Activated CD4-positive, alpha-beta T cell treated with anti-CD3 and anti-CD28 coated beads for 1 hour (primary cell): ENCODE measurements at regions not wholly inside any gene's neighbourhood (a gene's known extent, or its start where the extent isn't known, plus 50 kb on each side); places are given as distances from the start of the nearest gene placed in this dataset.
"Not testable (repeated sequence)": the region's sequence is repeated elsewhere in the genome, so short reads cannot be mapped to it uniquely, and the experiment has no call there.

Experiments
- DNase-seq: peaks from one replicate; pipeline ENCODE4 v3.0.0-alpha.2; 2020

DNA sequence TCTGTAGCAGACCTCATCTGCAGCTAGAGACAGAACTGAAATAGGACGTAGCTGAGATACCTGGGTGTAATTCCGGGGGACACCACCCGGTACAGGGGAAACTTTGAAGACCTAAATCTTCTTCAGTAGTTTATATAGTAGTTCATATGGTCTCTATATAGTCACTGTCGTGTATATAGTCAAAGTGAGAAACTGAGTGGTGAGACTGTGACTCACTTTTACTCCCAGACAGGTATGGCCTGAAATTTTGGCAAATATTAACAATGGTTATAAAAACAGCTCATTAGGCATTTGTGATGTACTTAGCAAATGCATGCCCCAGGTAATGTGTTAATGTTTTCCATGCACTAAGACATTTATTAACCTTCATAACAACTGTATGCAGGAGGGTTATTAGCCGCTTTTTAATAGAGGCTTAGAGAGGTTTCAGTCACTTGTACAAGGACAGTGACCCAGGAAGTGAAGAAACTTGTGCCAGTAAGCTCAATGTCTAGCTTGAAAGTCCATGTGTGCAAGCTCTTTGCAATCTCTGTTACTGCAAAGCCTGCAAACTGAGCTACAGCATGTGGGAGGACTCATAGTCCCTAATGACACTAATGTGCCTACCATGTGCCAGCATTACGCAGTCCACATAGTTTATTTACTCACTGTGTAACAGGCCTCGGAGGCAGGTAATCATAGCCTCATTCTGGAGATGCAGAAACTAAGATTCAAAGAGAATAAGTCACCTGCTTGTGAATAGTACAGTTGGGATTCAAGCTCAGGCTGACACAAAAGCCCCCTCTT, 165.4 kb upstream of the CHD6 start:
- no peak for DNase-seq

GRCh38 chr20:41782730-41783406, 164.7 kb upstream of the CHD6 start:
- no peak for DNase-seq

- no peak for DNase-seq
Observed at GRCh38 chr20:41782255-41782654, 164.1 kb upstream of the CHD6 start.

GRCh38 chr20:41776421-41776820, 158.2 kb upstream of the CHD6 start:
- no peak for DNase-seq

GRCh38 chr20:41774291-41774690, 156.1 kb upstream of the CHD6 start:
- DNase-seq: no peak

GRCh38 chr20:41770965-41771364, 152.8 kb upstream of the CHD6 start:
- no peak for DNase-seq

DNA sequence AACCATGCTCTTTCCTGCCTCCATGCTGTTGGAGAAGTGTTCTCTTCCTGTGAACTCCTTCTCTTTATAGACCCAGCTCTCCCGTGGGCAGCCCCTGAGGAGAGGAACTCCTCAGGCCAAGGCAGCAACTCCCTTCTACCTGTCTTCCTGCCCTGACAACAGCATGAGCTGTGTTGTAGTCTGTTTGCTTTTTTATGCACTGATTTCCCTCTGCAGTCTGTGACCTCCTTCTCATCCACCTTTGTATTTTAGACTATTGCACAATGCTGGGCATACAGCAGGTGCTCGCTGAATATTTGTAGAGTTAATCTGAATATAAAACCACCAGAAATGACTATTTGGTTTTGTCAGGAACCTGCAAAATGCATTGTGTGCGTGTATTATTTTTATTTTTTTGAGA, 152.2 kb upstream of the CHD6 start:
- no peak for DNase-seq

DNA sequence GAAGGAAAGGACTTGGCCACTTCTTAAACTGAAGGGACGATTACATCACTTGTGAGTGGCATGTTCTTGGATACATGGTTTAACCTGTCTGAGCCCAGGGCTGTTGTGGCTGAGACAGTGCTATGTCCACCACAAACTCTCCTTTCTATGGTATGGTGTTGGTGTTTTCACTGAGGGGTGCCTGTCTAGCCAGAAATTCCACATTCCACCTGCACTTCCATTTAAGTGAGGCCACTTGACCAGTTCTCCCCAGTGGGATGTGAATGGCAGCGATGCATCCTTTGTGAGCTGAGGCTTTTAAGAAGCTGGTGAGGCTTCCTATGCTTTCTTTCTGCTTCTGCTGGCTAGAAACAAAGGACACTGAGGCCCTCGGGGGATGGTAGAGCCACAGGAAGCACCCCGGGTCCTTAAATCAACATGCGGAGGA, 151.4 kb upstream of the CHD6 start:
- DNase-seq: no peak

DNA sequence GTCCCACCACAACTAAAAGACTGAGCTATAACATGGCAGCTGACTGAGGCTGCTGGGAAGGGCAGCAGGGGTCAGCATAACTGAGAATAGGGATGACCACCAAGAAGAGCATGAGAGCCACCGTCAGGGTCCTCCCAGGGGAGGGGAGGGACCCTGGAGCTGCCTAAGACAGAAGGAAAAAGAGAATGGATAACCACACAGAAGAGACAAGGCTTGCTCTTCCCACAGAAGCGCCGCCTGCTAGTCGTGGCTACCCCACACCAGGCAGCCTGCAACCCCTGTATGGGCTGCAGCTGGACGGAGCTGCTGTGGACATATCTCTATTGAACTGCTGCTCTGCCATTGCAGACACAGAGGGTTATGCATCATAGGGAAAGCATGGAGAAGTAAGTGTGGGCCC, 132.0 kb upstream of the CHD6 start:
- DNase-seq: no peak

GRCh38 chr20:41748756-41749582, 130.8 kb upstream of the CHD6 start:
- no peak for DNase-seq

- no peak for DNase-seq
Observed at GRCh38 chr20:41748051-41748450, 129.9 kb upstream of the CHD6 start.

GRCh38 chr20:41747226-41747625, 129.0 kb upstream of the CHD6 start:
- DNase-seq: no peak

- DNase-seq: no peak
Observed at GRCh38 chr20:41746635-41747034, 128.5 kb upstream of the CHD6 start.

DNA sequence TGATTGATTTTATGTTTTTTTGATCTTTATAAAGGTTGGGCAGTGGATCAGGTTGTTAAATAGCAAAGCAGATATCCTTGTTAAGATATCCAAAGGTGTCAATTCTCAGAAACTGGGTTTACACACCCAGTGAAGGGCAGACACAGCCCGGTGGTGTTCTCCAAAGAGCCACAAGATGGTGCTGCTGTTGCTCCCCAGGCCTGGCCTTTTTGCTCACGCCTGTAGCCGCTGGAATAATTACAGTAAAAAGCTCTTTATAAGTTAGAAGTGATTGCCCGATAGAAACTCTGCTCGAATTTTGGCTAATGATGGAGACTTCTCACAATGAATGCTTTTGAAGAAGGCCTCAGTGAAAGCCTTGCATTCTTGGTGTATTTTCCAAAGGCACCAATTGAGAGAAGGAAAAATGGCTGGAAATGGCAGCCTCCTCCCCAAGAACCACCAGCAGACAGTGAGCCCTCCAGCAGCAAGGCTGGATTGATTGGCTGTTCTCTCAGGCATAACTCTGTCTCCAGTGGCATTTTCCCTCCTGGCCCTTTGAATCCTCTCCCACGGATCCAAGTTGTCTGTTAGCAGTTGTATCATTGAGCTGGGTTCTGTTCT, 120.5 kb upstream of the CHD6 start:
- no peak for DNase-seq

GRCh38 chr20:41735949-41736348, 117.8 kb upstream of the CHD6 start:
- DNase-seq: no peak

DNA sequence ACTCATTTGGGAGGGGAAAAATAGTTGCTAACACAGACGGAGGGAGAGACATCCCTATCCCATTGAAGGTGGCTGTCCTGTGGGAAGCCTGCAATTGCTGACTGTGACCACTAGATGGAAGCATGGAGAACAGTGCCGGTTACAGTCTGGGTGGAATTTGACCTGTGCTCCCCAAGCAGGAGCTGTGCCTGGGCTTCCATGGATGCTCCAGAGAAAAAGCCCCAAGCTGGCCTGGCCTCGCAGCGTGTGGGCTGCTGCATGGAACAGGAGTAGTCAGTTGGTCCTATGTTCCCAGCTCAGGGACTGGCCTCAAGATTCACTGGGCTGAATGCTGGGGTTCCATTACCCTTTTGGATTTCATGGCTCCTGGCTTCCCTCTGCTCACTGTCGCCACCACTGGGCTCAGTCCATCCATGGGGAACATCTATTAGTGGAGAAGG, 116.3 kb upstream of the CHD6 start:
- peak; percentile 9 for DNase-seq

DNA sequence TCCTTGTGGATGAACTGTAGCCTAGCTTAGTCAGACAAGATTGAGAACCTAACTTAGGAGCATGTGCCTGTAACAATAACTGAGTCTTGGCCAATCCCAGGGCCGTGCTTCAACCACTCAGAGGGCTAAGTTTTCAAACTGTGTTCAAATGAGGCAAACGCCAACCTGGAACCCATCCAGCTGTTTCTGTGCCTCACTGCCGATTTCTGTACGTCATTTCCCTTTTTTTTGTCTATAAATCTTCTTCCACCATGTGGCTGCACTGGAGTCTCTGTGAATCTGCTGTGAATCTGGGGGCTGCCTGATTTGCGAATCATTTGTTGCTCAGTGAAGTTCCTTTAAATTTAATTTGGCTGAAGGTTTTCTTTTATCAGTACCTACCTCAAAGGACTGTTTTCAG, 115.0 kb upstream of the CHD6 start:
- DNase-seq: no peak

- not testable (repeated sequence) for DNase-seq
Observed at GRCh38 chr20:41731198-41731597, 113.0 kb upstream of the CHD6 start.

- DNase-seq: not testable (repeated sequence)
Observed at GRCh38 chr20:41727681-41728080, 109.5 kb upstream of the CHD6 start.

DNA sequence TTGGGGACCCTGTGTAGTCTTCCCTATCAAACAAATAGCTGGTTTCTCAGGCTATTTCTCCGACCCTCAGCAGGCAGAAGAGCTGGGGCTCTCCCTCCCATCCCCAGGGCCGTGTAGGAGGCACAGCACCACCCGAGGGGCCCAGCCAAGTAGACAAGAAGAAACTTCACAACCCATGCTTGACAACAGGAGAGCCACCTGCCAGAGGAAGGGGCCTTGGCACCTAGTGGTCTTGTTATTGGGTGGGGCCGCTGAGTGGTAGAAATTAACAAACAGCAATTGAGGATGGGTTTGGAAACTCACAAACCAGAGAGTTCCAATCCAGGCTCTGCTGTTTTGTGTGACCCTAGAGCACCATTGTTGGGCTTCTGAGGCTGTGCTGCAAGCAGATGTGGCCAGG, 108.5 kb upstream of the CHD6 start:
- no peak for DNase-seq

GRCh38 chr20:41719151-41719550, 101.0 kb upstream of the CHD6 start:
- DNase-seq: no peak

DNA sequence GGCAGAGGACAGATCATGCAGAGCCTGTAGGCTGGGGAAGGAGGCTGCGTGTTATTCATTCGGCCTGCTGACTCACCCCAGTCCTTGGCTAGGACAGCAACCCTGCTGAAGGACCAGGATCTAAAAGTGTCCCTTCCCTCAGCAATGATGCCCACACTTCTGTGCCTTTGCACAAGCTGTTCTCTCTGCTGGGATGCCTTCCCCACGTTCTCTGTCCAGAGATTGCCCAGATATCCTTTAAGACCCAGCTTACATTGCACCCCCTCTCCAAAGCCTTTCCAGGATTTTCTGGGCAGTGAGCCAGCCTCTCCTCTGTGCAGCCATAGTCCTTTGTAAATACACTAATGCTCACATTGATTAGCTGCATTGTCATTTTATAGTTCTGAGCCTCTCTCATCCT, 99.3 kb upstream of the CHD6 start:
- DNase-seq: no peak

DNA sequence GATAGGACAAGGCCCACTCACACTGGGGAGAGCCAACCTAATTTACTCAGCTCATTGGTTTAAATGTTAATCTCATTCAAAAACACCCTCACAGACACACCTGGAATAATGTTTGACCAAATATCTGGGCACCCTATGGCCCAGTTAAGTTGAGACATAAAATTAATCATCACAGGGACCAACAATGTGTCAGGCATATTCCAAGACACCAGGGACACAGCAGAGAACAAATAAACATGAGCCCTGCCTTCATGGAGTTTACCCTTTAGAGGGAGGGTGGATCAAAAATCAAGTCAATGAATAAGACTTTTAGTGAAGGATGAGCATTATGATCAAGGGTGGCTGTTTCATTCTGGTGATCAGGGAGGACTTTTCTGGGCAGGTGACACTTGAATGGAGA, 98.7 kb upstream of the CHD6 start:
- DNase-seq: no peak
